ENCODE measurements at regions not wholly inside any gene's neighbourhood (a gene's known extent, or its start where the extent isn't known, plus 50 kb on each side); places are given as distances from the start of the nearest gene placed in this dataset.

DNA sequence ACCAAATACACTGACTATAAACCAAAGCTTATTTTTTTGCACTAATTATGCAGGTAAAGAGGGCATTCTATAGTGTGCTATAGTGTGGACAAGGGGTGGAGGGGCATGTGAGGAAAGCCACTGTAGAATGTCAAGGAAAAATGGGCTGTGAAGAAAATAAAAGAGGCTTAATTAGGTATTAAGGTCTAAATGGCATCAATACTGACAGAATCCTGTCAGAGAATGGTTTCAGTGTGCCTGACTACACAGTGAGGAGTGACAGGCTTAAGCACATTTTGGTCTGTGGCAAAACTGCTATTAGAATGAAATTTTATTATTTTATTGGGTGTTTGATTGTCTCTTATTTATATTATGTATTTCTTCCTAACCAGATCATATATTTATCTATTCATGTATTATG is 787.6 kb upstream of the CELF4 start:
- no peak for DNase-seq (ENCODE audit: low read depth in 4 of 4, low spot score in 3 of 4)

GRCh38 chr18:38350141-38350540 is 784.5 kb upstream of the CELF4 start:
- no peak for DNase-seq (ENCODE audit: low read depth in 4 of 4, low spot score in 3 of 4)

- no peak for DNase-seq (ENCODE audit: low read depth in 4 of 4, low spot score in 3 of 4)
Observed at GRCh38 chr18:38330573-38330972, 765.0 kb upstream of the CELF4 start.

DNA sequence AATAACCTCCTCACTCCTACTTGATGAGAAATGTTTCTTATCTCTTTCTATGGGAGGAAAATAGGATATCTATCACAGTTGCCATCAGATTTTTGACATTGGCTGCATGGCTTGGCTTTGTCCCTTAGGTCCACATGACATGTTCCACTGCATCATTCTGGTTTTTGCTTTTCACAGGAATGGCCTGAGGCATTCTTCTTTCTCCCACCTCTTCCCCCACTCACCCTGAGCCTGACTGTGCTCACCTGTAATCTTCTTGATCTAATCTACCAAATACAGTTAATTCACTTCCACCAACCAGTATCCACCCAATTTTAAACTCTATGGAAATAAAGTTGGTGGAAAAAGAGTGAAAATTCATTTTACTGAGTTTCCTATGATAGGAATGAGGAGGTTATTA is 763.5 kb upstream of the CELF4 start:
- no peak for DNase-seq (ENCODE audit: low read depth in 4 of 4, low spot score in 3 of 4)

- no peak for DNase-seq (ENCODE audit: low read depth in 4 of 4, low spot score in 3 of 4)
Observed at GRCh38 chr18:38322206-38322605, 756.6 kb upstream of the CELF4 start.

DNA sequence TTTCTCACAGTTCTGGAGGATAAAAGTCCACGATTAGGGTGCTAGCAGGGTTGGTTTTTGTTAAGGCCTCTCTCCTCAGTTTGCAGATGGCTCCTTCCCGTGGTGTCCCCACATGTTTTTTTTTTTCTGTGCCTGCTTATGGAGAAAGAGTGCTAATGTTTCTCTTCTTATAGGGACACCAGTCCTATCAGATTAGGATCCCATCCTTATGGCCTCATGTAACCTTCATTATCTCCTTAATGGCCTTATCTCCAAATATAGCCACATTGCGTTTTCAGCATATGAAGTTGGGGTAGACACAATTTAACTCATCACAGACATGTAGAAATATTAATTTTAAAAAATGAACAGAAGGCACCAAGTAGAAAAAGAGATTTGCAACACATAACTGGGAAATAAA is 755.7 kb upstream of the CELF4 start:
- DNase-seq (ENCODE audit: low read depth in 4 of 4, low spot score in 3 of 4): no peak

- DNase-seq (ENCODE audit: low read depth in 4 of 4, low spot score in 3 of 4): no peak
Observed at GRCh38 chr18:38318416-38318815, 752.8 kb upstream of the CELF4 start.

DNA sequence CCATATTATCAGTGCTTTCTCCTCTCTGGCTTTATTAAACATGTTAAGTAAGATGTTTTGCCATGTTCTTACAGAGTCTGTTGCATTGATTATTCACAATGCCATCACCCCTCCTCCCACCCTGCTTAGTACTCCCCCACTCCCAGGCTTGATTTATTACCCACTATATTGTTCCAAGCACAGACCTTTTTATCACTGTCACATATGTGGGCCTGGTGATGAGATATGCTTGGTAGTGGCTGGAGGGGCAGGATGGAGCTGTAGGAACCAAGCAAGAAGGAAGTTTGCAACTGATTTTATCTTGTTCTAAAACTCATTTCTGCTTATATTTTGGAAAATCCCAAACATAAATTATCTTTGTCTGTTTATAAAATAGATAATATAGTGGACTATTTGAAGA is 748.2 kb upstream of the CELF4 start:
- no peak for DNase-seq (ENCODE audit: low read depth in 4 of 4, low spot score in 3 of 4)

- no peak for DNase-seq (ENCODE audit: low read depth in 4 of 4, low spot score in 3 of 4)
Observed at GRCh38 chr18:38312532-38312931, 746.9 kb upstream of the CELF4 start.

DNA sequence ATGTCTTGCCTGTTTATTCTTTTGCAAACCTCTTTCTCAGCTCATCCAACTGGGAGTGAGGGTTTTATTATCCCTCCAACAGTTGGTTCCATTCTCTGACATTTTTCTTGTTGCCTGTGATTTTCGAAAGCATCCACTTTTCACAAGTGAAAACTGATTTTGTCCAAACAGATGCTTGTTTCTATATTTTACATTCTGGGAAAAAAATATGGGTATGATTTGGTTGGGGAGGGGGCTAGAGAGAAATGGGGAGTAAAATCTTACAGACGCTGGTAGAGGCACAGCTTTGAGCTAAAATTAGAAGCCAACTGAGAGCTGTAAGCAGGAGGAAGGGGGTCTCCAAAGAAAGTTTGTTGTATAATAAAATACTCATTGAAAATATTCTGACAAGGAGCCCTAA is 745.3 kb upstream of the CELF4 start:
- no peak for DNase-seq (ENCODE audit: low read depth in 4 of 4, low spot score in 3 of 4)

GRCh38 chr18:38307914-38308313 is 742.3 kb upstream of the CELF4 start:
- no peak for DNase-seq (ENCODE audit: low read depth in 4 of 4, low spot score in 3 of 4)

GRCh38 chr18:38305961-38306360 is 740.4 kb upstream of the CELF4 start:
- no peak for DNase-seq (ENCODE audit: low read depth in 4 of 4, low spot score in 3 of 4)

GRCh38 chr18:38301621-38302020 is 736.0 kb upstream of the CELF4 start:
- no peak for DNase-seq (ENCODE audit: low read depth in 4 of 4, low spot score in 3 of 4)

GRCh38 chr18:38297910-38298309 is 732.3 kb upstream of the CELF4 start:
- DNase-seq (ENCODE audit: low read depth in 4 of 4, low spot score in 3 of 4): no peak

GRCh38 chr18:38290229-38290628 is 724.6 kb upstream of the CELF4 start:
- no peak for DNase-seq (ENCODE audit: low read depth in 4 of 4, low spot score in 3 of 4)

DNA sequence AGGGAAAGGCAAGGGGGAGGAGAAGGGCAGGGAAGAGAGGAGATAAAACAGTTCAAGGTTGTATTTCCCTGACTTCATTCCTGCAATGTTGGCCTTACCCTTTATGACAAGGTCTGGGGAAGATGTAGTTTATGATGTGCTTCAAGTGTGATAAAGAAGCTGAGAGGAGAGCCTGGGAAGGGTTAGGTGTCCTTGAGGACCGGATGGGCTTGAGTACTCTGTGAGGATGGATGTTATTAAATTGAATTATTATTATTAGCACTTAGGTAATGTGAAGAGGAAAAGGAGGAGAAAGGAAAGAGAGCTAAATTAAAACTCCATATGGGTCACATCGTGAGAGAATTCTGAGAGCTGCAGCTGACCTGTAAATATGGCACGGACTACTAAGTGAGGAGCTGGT is 719.4 kb upstream of the CELF4 start:
- DNase-seq (ENCODE audit: low read depth in 4 of 4, low spot score in 3 of 4): no peak

DNA sequence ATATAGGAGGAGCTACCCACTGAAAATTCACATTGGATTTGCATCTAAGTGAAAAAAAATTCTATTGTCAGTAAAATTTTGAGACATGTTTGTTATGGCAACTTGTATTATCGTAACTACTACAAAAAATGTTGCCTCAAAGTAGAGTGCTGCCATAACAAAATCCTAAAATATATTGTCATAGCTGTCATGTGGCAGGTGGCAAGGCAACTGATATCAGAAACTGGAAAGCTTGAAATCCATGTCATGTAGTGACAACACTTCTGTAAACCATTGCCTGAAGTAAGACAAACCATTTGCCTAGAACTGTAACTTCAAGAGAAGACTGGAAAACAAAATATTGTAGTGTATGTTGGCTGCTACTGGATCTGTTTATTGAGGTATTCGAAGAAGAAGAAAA is 697.5 kb upstream of the CELF4 start:
- DNase-seq (ENCODE audit: low read depth in 4 of 4, low spot score in 3 of 4): no peak

DNA sequence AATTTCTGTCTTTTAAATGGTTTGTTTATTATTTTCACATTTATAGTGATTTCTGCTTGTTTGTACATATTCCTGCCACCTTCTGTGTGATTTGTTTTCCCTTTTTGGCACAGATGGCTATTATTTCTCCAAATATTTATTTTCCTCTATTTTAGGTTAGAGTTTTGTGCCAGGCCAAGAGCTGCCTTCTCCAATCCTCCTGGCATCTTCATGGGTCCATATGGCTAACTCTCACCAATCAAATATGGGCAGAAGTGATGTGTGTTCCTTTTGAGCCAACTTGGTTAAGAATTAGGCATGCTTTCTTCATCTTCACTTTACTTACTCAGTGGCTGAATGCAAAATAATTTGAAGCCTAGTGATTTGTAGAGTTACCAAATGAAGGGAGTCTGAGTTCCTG is 697.1 kb upstream of the CELF4 start:
- DNase-seq (ENCODE audit: low read depth in 4 of 4, low spot score in 3 of 4): no peak

GRCh38 chr18:38257661-38258060 is 692.1 kb upstream of the CELF4 start:
- no peak for DNase-seq (ENCODE audit: low read depth in 4 of 4, low spot score in 3 of 4)

GRCh38 chr18:38256366-38256765 is 690.8 kb upstream of the CELF4 start:
- no peak for DNase-seq (ENCODE audit: low read depth in 4 of 4, low spot score in 3 of 4)

GRCh38 chr18:38250971-38251370 is 685.4 kb upstream of the CELF4 start:
- no peak for DNase-seq (ENCODE audit: low read depth in 4 of 4, low spot score in 3 of 4)

GRCh38 chr18:38244480-38244879 is 678.9 kb upstream of the CELF4 start:
- no peak for DNase-seq (ENCODE audit: low read depth in 4 of 4, low spot score in 3 of 4)

DNA sequence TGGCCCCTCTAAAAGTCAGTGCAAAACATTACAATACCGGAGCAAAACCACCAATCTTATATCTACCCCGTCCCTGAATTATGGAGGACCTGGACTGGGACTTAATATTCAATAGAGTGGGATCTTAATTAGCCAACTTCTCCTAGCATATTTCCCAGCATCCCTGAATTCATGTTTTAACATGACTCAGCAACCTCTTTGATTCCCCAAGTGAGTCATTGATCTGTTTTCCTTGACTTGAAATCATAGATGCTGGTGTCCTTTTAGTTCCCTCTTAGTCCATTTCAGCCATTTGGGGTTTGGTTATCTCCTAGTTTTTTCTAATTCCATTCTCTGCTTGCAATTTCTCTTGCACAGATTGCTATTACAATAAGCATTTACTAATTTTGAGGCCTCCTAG is 677.7 kb upstream of the CELF4 start:
- no peak for DNase-seq (ENCODE audit: low read depth in 4 of 4, low spot score in 3 of 4)

GRCh38 chr18:38241736-38242135 is 676.1 kb upstream of the CELF4 start:
- no peak for DNase-seq (ENCODE audit: low read depth in 4 of 4, low spot score in 3 of 4)

All from right renal pelvis (tissue), 4 donors.